ENCODE measurements at regions not wholly inside any gene's neighbourhood (a gene's known extent, or its start where the extent isn't known, plus 50 kb on each side); places are given as distances from the start of the nearest gene placed in this dataset.

GRCh38 chrX:39661116-39661907, 436.4 kb downstream of the BCOR start:
- no peak for DNase-seq (ENCODE audit: extremely low spot score, insufficient read length, low read depth)
- FAIRE-seq = no peak

DNA sequence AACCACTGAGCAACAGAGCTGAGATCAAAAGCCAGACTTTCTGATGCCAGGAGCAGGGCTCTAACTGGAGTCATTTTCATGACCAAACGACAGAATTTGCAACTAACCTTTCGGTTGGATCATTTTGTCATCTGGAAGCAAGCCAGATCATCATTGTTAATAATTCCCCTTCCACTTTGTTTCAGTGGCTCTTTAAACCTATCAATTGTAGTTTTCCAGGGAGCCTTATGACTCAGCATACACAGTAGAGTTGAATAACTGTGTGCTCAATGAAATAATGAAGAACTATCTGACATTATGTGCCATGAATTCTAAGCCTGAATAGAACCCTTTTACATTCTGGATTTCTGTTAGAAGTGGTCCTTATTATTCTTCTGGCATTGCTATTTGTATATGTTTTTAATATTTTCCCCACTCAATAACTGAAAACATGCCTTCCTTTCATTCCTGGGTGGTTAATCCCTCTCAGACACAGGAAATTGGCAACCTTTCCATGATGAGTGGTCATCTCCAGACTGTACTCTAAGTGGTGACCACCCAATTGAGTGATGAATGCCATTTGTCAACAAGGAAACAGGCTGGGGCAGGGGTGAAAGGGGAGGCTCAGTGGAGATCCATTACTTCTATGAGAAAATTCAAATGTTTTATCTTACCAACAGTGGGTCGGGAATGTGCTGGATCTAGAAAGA, 431.8 kb downstream of the BCOR start:
- DNase-seq (ENCODE audit: extremely low spot score, insufficient read length, low read depth) = no peak
- no peak for FAIRE-seq

GRCh38 chrX:39667191-39667590, 430.6 kb downstream of the BCOR start:
- FAIRE-seq = no peak

DNA sequence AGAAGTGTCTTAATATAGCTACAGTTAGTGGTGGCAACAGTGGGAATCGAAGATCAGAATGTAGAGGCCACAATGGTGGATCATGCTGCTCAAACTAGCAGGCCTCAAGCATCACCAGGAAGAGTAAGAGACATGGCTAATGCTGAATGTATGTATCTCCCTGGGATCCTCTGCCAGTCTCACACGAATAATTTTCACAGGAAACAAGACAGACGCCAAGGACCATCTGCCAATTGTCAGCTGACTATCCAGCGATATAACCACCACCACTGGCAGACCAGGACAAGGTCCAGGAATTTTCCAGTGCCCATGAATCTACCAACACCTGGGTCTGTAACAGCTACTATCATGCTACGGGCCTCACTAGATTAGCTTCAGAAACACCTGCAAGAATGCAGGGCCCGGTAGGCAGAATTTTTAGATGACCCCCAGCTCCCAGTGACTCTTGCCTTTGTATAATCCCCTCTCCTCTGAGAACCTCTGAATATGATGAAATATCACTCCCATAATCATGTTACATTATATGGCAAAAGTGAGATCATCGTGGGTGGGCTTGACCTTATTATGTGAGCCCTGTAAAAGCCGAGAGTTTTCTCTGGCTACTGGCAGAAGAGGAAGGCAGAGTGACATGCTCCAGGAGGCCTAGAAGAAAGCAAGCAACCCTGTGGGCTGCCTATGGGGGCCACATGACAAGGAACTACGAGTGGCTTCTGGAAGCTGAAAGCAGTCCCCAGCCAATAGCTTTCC, 429.8 kb downstream of the BCOR start:
- FAIRE-seq = no peak
- DNase-seq (ENCODE audit: extremely low spot score, insufficient read length, low read depth) = no peak

More at GRCh38 chrX:39667191-39667590, 430.6 kb downstream of the BCOR start:
- no peak for DNase-seq (ENCODE audit: extremely low spot score, insufficient read length, low read depth)

DNA sequence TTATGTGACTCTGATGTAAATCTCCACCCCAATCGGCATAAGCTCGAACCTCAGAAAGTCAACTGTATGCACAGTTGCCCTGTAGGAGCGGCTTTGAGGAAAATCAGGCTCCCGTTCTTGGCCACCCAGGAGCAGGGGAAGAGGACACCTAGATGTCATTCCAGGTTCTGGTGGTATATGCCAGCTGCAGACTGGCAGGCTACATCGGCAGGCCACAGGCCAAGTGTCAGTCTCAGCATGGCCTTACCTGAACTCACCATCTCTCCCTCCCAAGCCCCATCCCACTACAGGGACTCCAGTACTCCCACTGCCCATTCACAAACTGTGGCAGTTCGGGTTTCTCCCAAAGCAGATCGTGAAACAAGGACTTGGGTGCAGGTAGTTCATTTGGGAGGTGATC, 428.1 kb downstream of the BCOR start:
- no peak for FAIRE-seq
- no peak for DNase-seq (ENCODE audit: extremely low spot score, insufficient read length, low read depth)

DNA sequence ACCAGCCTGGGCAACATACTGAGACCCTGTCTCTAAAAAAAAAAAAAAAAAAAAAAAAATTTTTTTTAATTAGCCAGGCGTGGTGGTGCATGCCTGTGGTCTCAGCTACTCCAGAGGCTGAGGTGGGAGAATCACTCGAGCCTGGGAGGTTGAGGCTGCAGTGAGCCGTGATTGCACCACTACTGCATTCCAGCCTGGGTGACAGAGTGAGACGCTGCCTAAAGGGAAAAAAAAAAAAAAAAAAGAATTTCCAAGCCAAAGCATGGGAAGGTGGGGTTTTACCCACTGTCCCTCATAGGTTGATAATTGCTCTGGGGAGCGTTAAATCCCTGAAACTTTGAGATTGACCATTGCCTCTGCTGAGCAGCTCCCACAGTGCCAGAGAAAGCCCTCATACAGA, 427.5 kb downstream of the BCOR start:
- no peak for FAIRE-seq
- no peak for DNase-seq (ENCODE audit: extremely low spot score, insufficient read length, low read depth)

DNA sequence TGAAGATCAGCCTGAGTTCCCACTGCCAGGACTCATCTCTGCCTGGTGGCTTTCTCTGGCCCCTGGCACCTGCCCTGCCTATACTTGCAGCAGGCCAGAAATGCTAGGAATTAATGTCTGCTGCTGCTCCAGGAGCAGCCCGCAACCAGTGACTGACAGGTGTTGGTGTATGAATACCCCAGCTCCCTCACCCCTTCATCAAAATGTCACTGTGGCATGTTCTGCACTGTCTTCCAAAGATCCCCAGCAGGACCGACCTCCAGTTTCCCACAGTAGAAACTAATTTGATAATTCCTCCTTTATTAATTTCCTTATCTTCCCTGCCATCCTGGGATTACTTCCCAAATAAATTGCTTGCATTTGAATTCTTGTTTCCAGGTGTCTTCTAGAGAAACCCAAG, 425.4 kb downstream of the BCOR start:
- no peak for FAIRE-seq
- DNase-seq (ENCODE audit: extremely low spot score, insufficient read length, low read depth) = no peak

GRCh38 chrX:39674490-39675161, 423.1 kb downstream of the BCOR start:
- DNase-seq (ENCODE audit: extremely low spot score, insufficient read length, low read depth) (no peak), FAIRE-seq (no peak)

GRCh38 chrX:39675162-39675553, 422.6 kb downstream of the BCOR start:
- DNase-seq (ENCODE audit: extremely low spot score, insufficient read length, low read depth) (no peak), FAIRE-seq (no peak)

GRCh38 chrX:39675619-39676018, 422.1 kb downstream of the BCOR start:
- FAIRE-seq = no peak
- no peak for DNase-seq (ENCODE audit: extremely low spot score, insufficient read length, low read depth)

DNA sequence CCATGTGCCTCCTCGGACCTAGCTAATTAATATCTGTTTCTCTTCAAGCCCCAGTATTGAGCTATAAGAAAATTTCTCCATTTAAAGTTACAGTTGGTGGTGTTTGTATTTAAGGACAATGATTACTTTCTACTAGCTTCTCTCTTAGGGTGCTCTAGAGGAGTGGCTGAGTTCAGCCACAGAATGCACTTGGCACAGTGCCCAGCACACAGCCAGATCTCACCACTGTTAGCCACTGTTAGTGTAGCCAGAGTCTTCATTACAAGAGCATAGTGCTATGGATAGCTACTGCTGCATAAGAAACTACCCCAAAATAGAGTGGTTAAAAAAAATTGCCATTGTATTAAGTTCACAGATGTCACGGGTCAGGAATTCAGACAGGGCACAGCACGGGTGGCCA, 421.3 kb downstream of the BCOR start:
- FAIRE-seq (no peak), DNase-seq (ENCODE audit: extremely low spot score, insufficient read length, low read depth) (no peak)

GRCh38 chrX:39677585-39677977, 420.2 kb downstream of the BCOR start:
- DNase-seq (ENCODE audit: extremely low spot score, insufficient read length, low read depth) (no peak), FAIRE-seq (no peak)

DNA sequence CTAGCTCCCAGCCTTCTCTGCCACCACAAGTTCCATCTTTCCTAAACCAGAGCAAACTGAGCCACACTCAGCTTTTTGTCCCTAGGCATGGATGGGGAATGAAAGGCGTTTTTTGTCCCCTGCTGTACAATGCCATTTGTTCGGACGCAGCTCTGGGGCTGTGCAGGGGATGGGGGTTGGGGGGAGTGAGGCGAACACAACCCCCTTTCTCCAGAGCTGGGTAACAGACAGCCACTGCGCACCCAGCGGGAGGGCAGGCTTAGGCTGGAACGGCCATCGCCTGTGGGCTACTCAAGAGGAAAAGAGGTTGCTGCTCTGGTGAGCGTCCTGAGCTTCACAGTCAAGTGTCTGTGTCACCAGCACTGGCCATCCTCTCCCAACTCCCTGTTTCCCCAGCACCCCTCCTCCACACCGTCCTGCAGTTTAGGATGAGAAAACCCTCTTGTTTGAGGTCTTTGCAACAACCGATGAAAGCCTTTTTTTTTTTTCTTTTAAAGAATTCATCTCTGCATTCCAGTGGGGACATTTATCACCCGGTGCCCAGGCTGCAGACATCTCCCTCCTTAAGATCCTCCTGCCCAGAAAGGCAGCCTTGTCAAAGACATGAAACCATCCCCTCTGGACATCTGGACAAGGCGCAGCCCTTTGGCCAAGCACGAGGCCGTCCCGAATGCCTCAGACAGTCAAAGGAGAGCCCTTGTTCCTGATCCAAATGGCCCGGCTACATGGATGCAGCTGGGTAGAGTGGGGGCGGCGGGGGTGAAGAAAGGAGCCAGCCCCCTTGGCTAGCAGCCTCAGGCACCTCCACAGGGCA, 419.6 kb downstream of the BCOR start:
- FAIRE-seq (no peak), DNase-seq (ENCODE audit: extremely low spot score, insufficient read length, low read depth) (no peak)

GRCh38 chrX:39678914-39679313, 418.8 kb downstream of the BCOR start:
- FAIRE-seq (no peak), DNase-seq (ENCODE audit: extremely low spot score, insufficient read length, low read depth) (no peak)

- DNase-seq (ENCODE audit: extremely low spot score, insufficient read length, low read depth) = no peak
- FAIRE-seq = no peak
Measured at GRCh38 chrX:39679497-39680157, 418.1 kb downstream of the BCOR start.

GRCh38 chrX:39681885-39682284, 415.9 kb downstream of the BCOR start:
- DNase-seq (ENCODE audit: extremely low spot score, insufficient read length, low read depth) = no peak
- FAIRE-seq = no peak

GRCh38 chrX:39682778-39683177, 415.0 kb downstream of the BCOR start:
- DNase-seq (ENCODE audit: extremely low spot score, insufficient read length, low read depth) (no peak), FAIRE-seq (no peak)

DNA sequence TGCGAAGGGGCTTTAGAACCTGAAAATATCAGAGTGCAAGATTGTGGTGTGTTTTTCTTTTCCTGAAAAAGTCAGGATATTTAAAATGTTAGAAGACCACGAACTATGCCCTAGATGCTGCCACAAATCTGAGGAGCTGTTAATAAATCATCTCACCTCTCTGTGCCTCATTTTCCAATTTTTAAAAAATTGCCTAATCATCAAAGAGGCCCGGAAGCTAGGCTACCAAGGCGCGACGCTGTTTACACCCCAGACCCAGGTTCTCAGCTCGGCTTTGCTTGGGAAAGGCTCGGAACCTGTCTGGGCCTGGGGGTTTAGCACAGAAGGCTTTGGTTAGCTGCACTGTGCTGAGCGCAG, 409.6 kb downstream of the BCOR start:
- no peak for DNase-seq (ENCODE audit: extremely low spot score, insufficient read length, low read depth)
- FAIRE-seq = no peak
